Activated naive CD4-positive, alpha-beta T cell treated with anti-CD3 and anti-CD28 coated beads, Interleukin-2, amount 50 U/mL, for 72 hours (primary cell): ENCODE measurements at regions not wholly inside any gene's neighbourhood (a gene's known extent, or its start where the extent isn't known, plus 50 kb on each side); places are given as distances from the start of the nearest gene placed in this dataset.
A peak's percentile ranks its signal among the peaks of the same experiment; 100 is the strongest.

Source experiments
- ATAC-seq, 2 donors: fragments of 150-1000 bp; cut with Tn5 transposase; 2 replicates each; pipeline ENCODE4 v1.10.0; 2021; ENCODE audit warnings: mild to moderate bottlenecking in 2 of 2, moderate library complexity in 2 of 2
- DNase-seq, 2 donors: peaks; one replicate each; pipeline ENCODE4 v3.0.0; 2021 to 2022; ENCODE audit warnings: low spot score in 2 of 2
- H3K27ac Mint-ChIP-seq, 2 donors: one replicate each; pipeline ENCODE4 v1.8.0; 2022; ENCODE audit warnings: mild to moderate bottlenecking in 2 of 2, mixed read lengths in 2 of 2
- H3K36me3 Mint-ChIP-seq, 2 donors: one replicate each; pipeline ENCODE4 v1.8.0; 2022; ENCODE audit warnings: mixed read lengths in 2 of 2
- H3K9me3 Mint-ChIP-seq, 2 donors: one replicate each; pipeline ENCODE4 v1.8.0; 2022; ENCODE audit warnings: mixed read lengths in 2 of 2

DNA sequence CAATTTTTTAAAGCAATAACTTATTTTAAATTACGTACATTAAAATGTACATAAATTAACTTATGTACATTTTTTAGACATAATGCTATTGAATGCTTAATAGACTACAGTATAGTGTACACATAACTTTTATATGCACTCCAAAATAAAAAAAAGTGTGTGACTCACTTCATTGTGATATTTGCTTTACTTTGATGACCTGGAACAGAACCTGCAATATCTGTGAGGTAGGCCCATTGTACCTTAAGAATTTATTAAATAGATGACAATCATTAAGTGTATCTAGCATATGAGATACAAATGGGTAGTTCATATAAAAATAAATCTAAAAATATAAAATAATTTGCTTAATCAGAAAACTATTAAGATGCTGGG is 276.7 kb downstream of the NFKBIZ start:
- ATAC-seq, result no peak
- H3K27ac Mint-ChIP-seq, result no peak overlapping the region
- H3K36me3 Mint-ChIP-seq, result peaks cover 19 to 45% of the 10 kb centered on the region in 2 donors
- H3K9me3 Mint-ChIP-seq, result peaks cover 16 to 31% of the 10 kb centered on the region in 2 donors
- no peak for DNase-seq

DNA sequence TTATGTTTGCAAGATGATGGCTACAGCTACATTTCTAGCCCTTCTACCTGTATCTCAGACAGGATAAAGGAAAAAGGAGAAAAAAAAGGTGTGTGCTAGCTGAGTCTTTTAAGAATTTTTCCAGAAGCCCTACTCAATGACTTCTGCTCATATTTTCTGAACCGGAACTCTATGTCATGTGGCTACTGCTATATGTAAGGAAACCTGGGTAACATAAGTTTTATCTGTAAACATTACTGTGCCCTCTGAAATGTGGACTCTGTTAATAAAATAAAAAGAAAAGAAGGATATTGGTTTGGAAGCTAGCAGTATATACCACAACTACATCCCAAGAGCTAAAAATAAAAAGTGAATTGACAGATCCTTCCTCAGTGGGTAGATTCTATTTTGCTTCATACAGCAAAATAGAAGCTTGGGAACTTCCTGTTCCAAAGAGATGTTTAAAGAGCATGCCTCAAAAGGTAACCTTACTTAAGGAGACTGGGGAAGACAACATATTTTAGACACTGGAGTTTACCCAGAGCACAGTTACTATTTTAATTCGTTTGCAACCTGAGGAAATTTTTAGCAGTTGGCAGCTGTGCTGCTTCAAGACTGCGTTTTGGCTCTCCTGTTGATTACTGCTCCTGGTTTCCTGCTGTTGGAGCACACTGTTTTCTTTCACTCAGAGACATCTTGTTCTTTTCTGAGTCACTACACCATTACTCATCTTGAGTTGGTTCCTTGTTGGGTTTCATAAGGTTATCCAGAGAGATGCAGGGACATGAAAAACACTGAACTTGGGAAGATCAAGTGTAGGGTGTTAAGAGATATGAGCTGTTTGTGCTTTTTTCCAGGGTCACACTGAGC is 280.7 kb downstream of the NFKBIZ start:
- Mint-ChIP-seq H3K27ac (peak overlapping the region in 1 of 2 donors; percentile 41), H3K36me3 (peaks cover 0 to 23% of the 10 kb centered on the region in 2 donors)
- ATAC-seq, result peak; percentile 91 to 92

DNA sequence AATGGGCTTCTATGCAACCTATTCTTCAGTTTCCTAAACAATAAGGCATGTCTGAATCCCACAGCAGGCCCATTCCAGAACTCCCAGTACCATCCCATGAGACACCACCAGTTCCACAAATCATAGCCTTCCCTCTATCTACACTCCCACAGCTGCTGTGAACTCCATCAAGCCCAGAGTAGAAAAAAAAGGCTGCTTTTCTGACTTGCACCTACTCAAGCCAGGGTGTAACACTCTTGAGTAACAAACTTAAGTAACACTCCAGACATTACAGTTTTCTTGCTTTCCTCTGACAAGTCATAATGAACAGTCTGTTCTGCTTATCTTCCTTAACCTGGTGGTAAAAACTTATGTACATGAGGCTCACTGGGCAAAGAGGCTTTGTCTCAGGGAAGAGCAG is 283.1 kb downstream of the NFKBIZ start:
- no peak overlapping the region for H3K27ac Mint-ChIP-seq
- H3K9me3 Mint-ChIP-seq, result peaks cover 0 to 12% of the 10 kb centered on the region in 2 donors
- ATAC-seq (peak in 1 of 2 donors; percentile 45), DNase-seq (no peak)
- peaks cover 0 to 23% of the 10 kb centered on the region in 2 donors for H3K36me3 Mint-ChIP-seq

More for the DNA sequence above, 280.7 kb downstream of the NFKBIZ start:
- no peak for DNase-seq
- peaks cover 5 to 19% of the 10 kb centered on the region in 2 donors for H3K9me3 Mint-ChIP-seq

DNA sequence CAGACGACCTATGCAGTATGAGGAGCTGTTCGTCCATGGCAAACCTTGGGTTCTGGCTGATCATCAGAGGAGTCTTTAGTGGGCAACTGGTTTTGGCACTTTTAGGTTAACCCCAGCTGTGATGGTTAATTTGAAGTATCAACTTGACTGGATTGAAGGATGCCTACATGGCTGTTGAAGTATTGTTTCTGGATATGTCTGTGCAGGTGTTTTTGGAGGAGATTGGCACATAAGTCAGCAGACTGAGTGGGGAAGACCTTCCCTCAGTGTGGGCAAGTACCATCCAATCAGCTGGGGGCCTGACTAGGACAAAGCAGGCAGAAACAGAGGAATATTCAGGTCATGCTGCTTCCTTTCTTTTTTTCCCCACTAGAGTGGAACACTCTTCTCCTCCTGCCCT is 284.1 kb downstream of the NFKBIZ start:
- Mint-ChIP-seq H3K27ac (no peak overlapping the region), H3K36me3 (peaks cover 0 to 16% of the 10 kb centered on the region in 2 donors), H3K9me3 (peaks cover 0 to 12% of the 10 kb centered on the region in 2 donors)
- DNase-seq (no peak), ATAC-seq (peak; percentile 44 to 59)

DNA sequence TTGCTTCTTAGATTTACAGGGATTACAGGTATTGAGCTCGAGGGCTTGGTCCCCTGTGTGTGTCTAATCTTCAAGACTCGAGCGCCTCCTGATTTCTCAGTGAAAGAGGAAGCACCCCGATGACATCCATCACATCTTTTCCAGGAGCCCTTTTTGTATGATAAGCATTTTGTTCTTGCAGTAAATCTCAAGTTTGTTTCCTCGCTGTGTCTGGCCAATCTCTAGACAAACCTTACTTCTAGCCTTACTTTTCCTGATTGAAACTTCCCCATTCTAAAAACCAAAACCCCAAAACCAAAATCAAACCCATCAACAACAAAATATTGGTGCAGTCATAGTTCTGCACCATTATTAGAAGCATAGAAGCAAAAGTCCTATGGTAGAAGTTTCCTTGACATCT is 286.0 kb downstream of the NFKBIZ start:
- peaks cover 0 to 12% of the 10 kb centered on the region in 2 donors for H3K9me3 Mint-ChIP-seq
- ATAC-seq (no peak), DNase-seq (no peak)
- peaks cover 0 to 15% of the 10 kb centered on the region in 2 donors for H3K36me3 Mint-ChIP-seq
- no peak overlapping the region for H3K27ac Mint-ChIP-seq

DNA sequence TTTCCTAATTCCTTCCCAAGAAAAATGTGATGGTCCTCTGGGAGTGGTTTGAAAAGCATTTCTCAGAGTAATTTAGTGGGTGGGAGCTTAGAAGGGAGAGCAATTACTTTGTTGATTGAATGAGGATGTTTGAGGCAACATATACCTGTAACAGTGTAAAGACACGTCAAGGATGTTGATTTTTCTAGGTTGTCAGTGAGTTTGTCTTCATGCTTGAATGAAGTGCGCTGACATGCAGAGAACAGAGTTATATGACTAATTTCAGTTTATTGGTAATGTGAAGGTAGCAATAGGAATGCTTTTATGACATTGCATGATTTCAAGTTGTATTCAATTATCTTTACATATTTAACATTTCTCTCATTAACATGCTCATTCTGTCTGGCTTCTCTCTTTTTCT is 286.9 kb downstream of the NFKBIZ start:
- ATAC-seq (no peak), DNase-seq (no peak)
- H3K27ac Mint-ChIP-seq, result no peak overlapping the region
- peaks cover 0 to 5% of the 10 kb centered on the region in 2 donors for H3K9me3 Mint-ChIP-seq
- peaks cover 0 to 8% of the 10 kb centered on the region in 2 donors for H3K36me3 Mint-ChIP-seq

DNA sequence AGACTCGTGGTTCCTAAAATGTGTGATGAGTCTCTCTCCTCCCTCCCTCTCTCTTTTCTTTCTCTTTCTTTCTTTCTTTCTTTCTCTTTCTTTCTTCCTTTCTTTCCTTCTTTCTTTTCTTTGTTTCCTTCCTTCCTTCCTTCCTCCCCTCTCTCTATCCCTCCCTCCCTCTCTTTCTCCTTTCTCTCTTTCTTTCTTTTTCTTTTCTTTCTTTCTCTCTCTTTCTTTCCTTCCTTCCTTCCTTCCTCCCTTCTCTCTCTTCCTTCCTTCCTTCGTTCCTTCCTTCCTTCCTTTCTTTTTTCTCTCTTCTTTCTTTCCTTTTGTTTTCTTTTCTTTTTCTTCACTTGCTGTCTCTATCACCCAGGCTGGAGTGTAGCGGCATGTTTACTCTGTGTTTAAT is 290.8 kb downstream of the NFKBIZ start:
- H3K36me3 Mint-ChIP-seq, result no peaks in the 10 kb centered on the region
- no peak overlapping the region for H3K27ac Mint-ChIP-seq
- no peaks in the 10 kb centered on the region for H3K9me3 Mint-ChIP-seq
- DNase-seq (no peak), ATAC-seq (no peak)

DNA sequence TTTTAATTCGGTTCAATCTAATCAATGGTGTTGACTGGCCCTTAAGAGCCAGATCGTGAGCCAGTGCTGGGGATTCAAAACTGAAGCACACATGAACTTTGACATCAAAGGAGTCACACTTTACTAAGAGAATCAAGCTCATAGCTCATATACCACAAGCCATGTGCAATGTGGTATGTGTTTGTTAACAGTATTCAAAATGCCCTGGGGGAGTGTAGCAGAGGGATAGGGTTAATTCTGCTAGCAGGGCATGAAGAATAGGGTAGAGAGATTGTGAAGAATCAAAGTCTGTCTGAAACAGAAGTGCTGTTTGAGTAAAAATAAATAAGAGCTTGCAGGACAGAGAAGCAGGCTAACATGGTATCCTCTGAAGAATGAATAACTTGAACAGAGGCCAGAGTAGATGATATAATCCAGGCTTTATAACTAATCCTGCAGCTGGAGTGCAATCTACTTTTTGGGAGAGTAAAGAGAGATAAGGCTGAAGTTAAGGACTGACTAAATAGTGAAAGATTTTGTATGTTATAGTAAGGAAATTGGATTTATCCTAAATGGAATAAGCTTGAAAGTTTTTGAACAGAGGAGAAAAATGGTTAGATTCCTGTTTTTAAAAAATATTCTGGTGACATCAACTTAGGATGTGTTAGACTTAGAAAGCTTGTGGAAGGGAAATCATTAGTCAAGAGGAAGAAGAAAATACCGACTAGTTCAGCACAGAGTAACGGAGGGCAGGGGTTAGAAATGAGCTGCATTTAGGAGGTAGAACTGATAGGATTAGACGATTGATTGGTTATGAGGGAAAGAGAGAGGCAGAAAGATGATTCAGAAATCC is 292.0 kb downstream of the NFKBIZ start:
- Mint-ChIP-seq H3K27ac (no peak overlapping the region), H3K9me3 (peaks cover 0 to 4% of the 10 kb centered on the region in 2 donors), H3K36me3 (no peaks in the 10 kb centered on the region)
- DNase-seq (no peak), ATAC-seq (no peak)

DNA sequence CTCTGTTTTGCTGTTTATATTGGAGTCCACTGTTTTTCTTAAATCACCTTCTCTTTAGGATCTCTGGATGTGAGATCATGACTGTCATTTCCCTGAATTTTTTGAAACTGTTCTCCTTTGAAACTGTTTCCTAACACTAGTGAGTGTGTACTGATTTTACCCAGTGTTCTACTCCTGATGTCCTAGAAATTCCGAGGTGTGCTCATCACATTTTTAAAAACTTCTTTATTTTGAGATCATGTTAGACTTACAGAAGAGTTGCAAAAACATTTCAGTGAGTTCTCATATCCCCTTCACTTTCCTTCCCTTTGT is 292.6 kb downstream of the NFKBIZ start:
- DNase-seq (no peak), ATAC-seq (no peak)
- Mint-ChIP-seq H3K9me3 (peaks cover 0 to 4% of the 10 kb centered on the region in 2 donors), H3K36me3 (no peaks in the 10 kb centered on the region), H3K27ac (no peak overlapping the region)

DNA sequence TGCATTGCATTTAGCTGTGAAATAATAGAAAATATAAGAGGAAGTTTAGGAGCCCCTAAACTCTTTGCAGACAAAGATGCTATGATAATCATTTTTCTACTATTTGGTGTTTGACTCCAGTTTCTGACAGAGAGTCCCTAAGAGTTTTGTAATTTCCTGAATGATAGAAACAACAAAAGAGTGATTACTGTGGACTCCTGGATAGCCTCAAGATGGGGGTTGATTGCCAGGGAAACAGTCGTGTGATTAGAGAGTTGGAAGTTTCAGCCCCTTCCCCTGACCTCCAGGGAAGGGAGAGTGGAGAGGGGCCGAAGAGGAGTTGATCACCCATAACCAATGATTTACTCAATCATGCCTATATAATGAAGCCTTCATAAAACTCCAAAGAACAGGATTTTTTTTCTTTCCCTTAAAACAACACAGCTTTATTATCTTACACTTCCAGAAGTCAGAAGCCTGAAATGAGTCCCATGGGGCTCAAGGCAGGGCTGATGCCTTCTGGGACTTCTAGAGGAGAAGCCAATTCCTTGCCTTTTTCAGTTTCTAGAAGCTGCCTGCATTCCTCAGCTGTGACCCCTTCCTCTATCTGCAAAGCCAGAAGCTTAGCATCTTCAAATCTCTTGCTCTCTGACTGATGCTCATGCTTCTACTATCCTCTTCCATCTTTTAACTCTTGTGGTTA is 292.3 kb upstream of the ZPLD1 start:
- Mint-ChIP-seq H3K27ac (no peak overlapping the region), H3K36me3 (no peaks in the 10 kb centered on the region), H3K9me3 (peaks cover 0 to 4% of the 10 kb centered on the region in 2 donors)
- no peak for DNase-seq
- no peak for ATAC-seq

DNA sequence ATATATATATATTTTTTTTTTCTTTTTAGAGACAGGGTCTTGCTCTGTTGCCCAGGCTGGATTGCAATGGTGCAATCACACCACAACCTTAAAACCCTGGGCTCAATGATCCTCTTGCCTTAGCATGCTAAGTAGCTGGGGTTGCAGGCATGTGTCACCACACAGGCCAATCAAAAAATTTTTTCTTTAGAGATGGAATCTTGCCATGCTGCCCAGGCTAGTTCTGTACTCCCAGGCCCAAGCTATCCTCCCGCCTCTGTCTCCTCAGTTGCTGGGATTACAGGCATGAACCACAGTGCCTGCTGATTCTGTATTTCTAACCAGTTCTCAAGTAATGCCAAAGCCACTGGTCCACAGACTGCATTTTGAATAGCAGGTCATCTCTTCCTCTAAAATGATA is 291.3 kb upstream of the ZPLD1 start:
- Mint-ChIP-seq H3K9me3 (peaks cover 0 to 4% of the 10 kb centered on the region in 2 donors), H3K36me3 (peaks cover 3 to 4% of the 10 kb centered on the region in 2 donors), H3K27ac (no peak overlapping the region)
- DNase-seq (no peak), ATAC-seq (no peak)

DNA sequence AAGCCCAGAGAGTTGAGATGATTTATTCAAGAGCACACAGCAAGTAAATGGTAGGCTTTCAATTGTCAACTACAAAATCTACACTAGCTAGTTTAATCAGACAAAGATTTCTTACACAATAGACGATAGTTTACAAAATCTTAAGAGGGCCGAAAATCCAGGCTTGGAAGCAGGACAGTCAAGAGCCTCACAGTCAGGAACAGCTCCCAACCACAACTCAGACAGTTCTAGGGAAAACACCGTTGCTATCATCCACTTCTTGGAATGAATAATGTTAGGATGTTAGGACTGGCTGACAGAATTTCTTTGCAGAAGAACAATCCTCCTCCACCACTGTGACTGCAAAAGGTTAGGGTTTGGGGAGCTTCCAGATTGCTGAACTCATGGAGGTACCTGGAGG is 290.8 kb upstream of the ZPLD1 start:
- Mint-ChIP-seq H3K36me3 (peaks cover 9% of the 10 kb centered on the region in 2 donors), H3K9me3 (peaks cover 0 to 4% of the 10 kb centered on the region in 2 donors), H3K27ac (no peak overlapping the region)
- DNase-seq, result no peak
- ATAC-seq, result no peak

DNA sequence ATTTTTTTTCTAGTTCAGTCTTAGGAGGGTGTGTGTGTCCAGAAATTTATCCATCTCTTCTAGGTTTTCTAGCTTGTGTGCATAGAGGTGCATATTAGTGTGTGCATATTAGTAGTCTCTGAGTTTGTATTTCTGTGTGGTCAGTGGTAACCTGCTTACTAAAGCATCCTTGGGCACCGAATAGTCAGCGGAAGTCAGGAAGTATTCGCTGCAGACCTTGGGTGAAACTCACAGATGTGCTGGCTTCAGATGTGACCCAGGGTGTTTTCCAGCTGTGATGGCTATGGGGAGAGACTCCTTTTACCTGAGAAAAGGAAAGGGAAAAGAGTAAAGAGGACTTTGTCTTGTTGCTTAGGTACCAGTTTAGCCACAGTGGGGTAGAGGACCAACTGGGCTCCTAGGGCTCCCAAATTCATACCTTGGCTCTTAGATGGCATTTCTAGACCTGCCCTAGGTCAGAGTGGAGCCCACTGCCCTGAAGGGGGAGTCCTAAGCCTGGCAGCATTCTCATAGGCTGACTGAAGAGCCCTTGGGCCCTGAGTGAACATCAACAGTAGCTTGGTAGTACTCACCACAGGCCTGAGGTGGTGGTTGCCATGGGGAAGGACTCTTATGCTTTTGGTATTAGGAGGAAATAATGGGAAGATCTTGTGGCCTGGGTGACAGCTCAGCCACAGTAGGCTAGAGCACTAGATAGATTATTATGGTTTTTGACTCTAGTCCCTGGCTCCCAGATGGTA is 286.0 kb upstream of the ZPLD1 start:
- Mint-ChIP-seq H3K27ac (no peak overlapping the region), H3K36me3 (peaks cover 38 to 49% of the 10 kb centered on the region in 2 donors), H3K9me3 (peaks cover 26 to 35% of the 10 kb centered on the region in 2 donors)
- DNase-seq, result no peak
- ATAC-seq, result no peak

DNA sequence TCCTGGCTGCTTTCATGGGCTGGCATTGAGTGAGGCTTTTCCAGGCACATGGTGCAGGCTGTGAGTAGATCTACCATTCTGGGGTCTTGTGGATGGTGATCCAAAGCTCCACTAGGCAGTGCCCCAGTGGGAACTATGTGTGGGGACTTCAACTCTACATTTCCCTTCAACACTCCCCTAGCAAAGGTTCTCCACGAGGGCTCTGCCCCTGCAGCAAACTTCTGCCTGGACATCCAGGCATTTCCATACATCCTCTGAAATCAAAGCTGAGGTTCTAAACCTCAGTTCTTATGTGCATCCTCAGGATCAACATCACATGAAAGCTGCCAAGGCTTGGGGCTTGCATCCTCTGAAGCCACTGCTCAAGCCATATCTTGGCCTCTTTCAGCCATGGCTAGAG is 282.9 kb upstream of the ZPLD1 start:
- DNase-seq, result no peak
- H3K36me3 Mint-ChIP-seq, result peaks cover 38 to 49% of the 10 kb centered on the region in 2 donors
- H3K9me3 Mint-ChIP-seq, result peaks cover 26 to 31% of the 10 kb centered on the region in 2 donors
- no peak overlapping the region for H3K27ac Mint-ChIP-seq
- ATAC-seq, result no peak

DNA sequence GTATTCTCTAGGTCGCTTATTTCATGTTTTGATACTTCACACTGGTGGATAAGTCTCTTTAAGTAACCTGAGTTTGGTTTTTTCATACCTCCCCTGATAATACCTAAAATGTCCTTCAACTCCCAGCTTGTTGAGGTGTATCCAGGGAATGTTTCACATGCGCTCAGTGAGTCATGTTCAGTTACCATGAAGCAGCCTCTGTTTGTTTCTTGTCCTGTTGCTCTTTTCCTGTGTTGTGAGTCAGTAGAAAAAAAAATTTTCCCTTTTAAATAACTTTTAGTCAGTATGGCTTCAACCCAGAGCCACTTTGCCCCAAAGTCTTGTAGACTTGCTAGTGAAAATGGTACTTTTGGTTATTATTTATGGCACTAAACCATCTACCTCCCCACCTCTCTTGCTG is 278.4 kb upstream of the ZPLD1 start:
- H3K9me3 Mint-ChIP-seq, result peaks cover 14 to 18% of the 10 kb centered on the region in 2 donors
- no peak for DNase-seq
- no peak for ATAC-seq

DNA sequence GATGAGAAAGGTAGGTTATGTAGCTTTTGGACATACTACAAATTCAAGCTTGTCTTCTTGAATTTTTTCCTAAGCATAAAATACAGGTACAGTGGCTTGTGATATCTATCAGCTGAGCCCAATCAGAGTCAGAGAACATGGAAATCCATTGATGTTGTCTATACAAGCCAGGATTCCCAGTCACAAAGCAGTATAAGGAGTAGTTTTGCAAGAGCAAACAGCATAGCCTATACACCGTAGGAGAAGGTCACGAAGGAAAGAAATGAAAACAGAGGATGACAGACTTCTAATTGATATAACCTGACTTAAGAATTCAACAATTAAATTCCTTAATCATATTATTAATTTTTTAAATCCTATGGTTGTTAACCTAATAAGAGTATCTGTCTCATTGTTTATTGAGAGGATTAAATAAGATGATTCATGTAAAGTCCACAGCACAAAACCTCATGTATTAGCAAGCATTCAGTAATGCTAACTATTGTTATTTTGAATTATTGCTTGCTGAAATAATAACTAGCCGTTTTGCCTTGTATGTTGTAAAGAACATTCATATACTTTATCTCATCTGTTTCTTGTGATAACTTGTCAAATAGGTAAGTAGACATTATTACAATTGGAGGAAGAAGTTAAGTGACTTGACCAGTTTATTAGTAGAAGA is 276.6 kb upstream of the ZPLD1 start:
- no peak overlapping the region for H3K27ac Mint-ChIP-seq
- ATAC-seq, result no peak
- H3K36me3 Mint-ChIP-seq, result peaks cover 0 to 2% of the 10 kb centered on the region in 2 donors
- H3K9me3 Mint-ChIP-seq, result peaks cover 0 to under 1% of the 10 kb centered on the region in 2 donors
- no peak for DNase-seq

More for the DNA sequence above, 278.4 kb upstream of the ZPLD1 start:
- H3K36me3 Mint-ChIP-seq, result peaks cover 16 to 20% of the 10 kb centered on the region in 2 donors
- no peak overlapping the region for H3K27ac Mint-ChIP-seq
